ENCODE measurements at regions not wholly inside any gene's neighbourhood (a gene's known extent, or its start where the extent isn't known, plus 50 kb on each side); places are given as distances from the start of the nearest gene placed in this dataset.

DNA sequence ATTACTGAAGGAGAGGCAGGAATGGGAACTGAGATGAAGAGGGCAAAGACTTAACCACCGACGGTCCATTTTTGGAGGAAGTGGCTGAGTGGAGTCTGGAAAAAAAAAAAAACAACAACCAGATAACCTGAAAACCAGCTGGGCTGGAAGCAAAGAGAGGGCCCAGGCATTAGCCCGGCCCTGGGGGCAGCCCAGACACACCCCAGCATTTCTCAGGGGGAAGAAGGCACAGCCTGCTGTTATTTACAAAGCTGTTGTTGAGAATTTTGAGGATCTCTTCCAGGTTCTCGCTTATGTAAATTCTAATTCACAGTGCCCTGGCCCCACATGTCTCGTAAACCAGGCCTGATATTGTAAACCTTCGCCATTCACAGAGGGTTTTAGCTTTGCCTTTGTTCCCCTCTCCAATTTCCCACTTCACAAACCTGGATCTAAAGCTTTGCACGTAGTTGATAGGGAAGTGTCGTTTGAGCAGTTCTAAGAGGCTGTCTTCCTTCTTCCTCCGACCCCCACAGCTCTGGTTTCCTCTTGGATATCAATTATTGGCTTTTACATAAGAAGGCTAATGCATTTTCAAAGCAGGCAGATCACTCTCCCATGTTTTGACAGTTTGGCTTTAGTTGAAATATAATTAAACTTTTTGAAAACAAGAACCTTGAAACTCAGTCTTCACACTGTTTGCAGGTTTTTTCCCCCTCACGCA lies 161.8 kb upstream of the IRF2BP2 start:
- WGBS (ENCODE audit: insufficient coverage), result no CpG with 5 or more reads among the region's 10 CpGs
- no peaks in the 10 kb centered on the region for H3K9me3 ChIP-seq (ENCODE audit: control insufficient read depth, insufficient read depth, low read length)
- DNase-seq (ENCODE audit: low read depth in 4 of 6, low spot score in 6 of 6), result no peak
- no peak overlapping the region for H3K4me3 ChIP-seq (ENCODE audit: low read depth, low read length)
- no peaks in the 10 kb centered on the region for H3K36me3 ChIP-seq (ENCODE audit: control insufficient read depth, insufficient read depth, low read length)
- H3K27me3 ChIP-seq (ENCODE audit: control insufficient read depth, insufficient read depth, low read length), result peaks cover 5% of the 10 kb centered on the region
- peak overlapping the region; percentile 57 for H3K27ac ChIP-seq (ENCODE audit: low read depth, low read length)
- peaks cover 16% of the 10 kb centered on the region for H3K4me1 ChIP-seq (ENCODE audit: control insufficient read depth, insufficient read depth, low read length)

GRCh38 chr1:234770924-234771540 lies 161.1 kb upstream of the IRF2BP2 start:
- WGBS (ENCODE audit: insufficient coverage), result 85% methylated on average over 2 of the region's 9 CpGs
- Histone ChIP-seq H3K36me3 (ENCODE audit: control insufficient read depth, insufficient read depth, low read length) (no peaks in the 10 kb centered on the region), H3K27me3 (ENCODE audit: control insufficient read depth, insufficient read depth, low read length) (no peaks in the 10 kb centered on the region), H3K4me3 (ENCODE audit: low read depth, low read length) (no peak overlapping the region), H3K4me1 (ENCODE audit: control insufficient read depth, insufficient read depth, low read length) (peaks cover 16% of the 10 kb centered on the region), H3K27ac (ENCODE audit: low read depth, low read length) (no peak overlapping the region), H3K9me3 (ENCODE audit: control insufficient read depth, insufficient read depth, low read length) (no peaks in the 10 kb centered on the region)
- DNase-seq (ENCODE audit: low read depth in 4 of 6, low spot score in 6 of 6), result no peak

DNA sequence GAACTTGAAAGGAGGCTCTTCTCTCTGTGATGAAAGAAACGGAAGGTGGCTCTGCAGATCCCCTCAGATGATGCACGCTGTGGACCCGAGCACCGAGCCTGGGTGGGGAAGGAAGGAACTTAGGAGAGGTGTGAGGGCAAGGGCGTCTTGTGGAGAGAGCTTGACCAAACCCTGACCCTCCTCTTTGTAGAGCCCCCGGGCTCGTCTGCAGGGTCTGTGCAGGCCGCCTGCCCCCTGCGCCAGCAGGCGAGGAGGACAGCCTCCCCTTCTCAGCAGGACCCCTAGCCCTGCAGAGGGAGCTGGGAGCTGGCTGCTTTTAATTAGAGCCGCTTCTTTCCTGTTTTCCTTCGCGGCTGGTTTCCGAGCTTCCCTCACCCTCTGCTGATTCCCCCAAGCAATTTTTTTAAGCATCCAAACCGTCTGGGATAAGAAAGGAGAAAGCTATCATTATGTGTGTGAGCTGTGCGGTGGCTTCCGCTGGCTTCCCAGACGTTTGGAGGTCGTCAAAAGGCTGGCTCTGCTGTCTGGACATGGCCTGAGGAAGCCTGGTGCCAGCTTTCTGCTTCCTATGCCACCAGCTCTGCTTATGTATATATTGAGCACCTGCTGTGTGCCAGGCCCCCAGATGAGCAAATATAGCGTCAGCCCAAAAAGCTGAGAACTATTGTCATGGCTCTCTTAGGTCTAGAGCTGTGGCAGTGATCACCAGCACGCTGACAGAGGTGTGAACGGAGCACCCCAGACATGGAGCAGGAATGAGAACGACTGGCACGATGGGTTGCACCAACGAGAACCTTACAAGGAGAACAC lies 160.2 kb upstream of the IRF2BP2 start:
- H3K4me3 ChIP-seq (ENCODE audit: low read depth, low read length), result no peak overlapping the region
- peak in 2 of 6 donors; percentile 78 to 84 for DNase-seq (ENCODE audit: low read depth in 4 of 6, low spot score in 6 of 6)
- H3K9me3 ChIP-seq (ENCODE audit: control insufficient read depth, insufficient read depth, low read length), result no peaks in the 10 kb centered on the region
- H3K36me3 ChIP-seq (ENCODE audit: control insufficient read depth, insufficient read depth, low read length), result no peaks in the 10 kb centered on the region
- H3K27me3 ChIP-seq (ENCODE audit: control insufficient read depth, insufficient read depth, low read length), result no peaks in the 10 kb centered on the region
- H3K27ac ChIP-seq (ENCODE audit: low read depth, low read length), result peak overlapping the region; percentile 34
- 36% methylated on average over 14 of the region's 25 CpGs for WGBS (ENCODE audit: insufficient coverage)
- H3K4me1 ChIP-seq (ENCODE audit: control insufficient read depth, insufficient read depth, low read length), result peaks cover 16% of the 10 kb centered on the region

DNA sequence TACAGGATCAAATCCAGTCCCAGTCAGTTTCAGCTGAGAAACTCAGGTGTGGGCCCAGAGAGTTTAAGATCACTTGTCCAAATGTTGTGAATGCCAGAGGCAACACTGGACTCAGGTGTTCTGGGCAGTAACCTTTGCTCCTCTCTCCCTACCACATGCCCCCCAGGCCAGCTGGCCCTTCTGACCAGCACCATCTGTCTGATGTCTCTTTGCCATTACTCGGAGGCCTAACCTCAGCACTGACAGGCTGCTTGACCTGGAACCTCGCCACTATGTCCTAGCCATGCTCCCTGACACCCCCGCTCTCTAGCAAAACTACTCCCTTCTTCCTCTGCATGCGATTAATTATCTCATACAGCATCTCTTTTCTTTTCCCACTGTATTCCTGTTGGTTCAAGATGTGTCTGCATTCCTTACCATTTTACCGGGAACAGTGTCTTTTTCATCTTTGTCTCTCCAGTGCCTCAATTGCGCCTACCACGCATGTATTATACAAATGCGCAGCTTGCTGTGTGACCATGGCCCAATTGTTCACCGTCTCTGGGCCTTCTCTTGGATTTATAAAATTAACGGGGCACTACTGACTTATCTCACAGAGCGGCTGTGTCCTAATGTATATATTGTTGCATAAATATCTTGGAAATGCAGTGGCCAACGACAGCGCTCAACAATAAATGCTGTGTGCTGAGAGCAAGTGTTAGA lies 159.5 kb upstream of the IRF2BP2 start:
- H3K27ac ChIP-seq (ENCODE audit: low read depth, low read length), result peak overlapping the region; percentile 34
- H3K9me3 ChIP-seq (ENCODE audit: control insufficient read depth, insufficient read depth, low read length), result no peaks in the 10 kb centered on the region
- DNase-seq (ENCODE audit: low read depth in 4 of 6, low spot score in 6 of 6), result no peak
- no peaks in the 10 kb centered on the region for H3K27me3 ChIP-seq (ENCODE audit: control insufficient read depth, insufficient read depth, low read length)
- peaks cover 16% of the 10 kb centered on the region for H3K4me1 ChIP-seq (ENCODE audit: control insufficient read depth, insufficient read depth, low read length)
- no peaks in the 10 kb centered on the region for H3K36me3 ChIP-seq (ENCODE audit: control insufficient read depth, insufficient read depth, low read length)
- WGBS (ENCODE audit: insufficient coverage), result 80% methylated on average over 12 of the region's 13 CpGs
- H3K4me3 ChIP-seq (ENCODE audit: low read depth, low read length), result no peak overlapping the region

DNA sequence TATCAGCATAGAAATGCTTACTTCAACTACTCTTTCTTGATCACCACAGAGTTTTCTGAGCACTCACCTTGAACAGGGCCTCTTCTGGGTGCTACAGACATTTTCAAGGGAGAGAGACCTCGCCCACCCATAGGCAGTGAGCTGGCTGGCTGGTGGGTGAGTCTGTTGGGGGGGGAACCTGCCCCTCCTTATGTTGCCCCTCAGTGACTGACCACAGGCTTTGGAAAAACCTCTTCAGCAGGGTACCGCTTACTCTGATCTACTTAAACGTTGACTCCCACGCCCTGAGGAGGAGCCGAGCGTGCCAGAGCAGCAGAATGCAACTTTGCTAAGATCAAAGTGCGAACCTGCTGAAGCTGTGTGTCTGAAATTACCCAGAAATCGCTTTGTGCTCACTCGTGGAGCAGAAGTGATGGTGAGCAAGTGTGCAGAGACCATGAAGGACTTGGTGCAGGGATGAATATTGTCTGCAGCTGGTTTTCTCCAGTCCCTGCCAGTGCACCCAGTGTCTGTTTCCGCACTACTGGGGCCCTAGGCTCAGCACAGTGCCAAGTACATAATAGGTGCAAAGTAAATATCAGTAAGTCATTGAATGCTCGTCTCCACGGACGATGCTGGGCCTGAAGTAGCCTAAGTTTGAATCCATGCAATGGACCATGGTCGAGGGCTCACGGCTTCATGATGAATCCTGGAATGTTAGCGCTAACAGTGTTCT lies 158.7 kb upstream of the IRF2BP2 start:
- no peak overlapping the region for H3K4me3 ChIP-seq (ENCODE audit: low read depth, low read length)
- no peak overlapping the region for H3K27ac ChIP-seq (ENCODE audit: low read depth, low read length)
- no peak for DNase-seq (ENCODE audit: low read depth in 4 of 6, low spot score in 6 of 6)
- H3K4me1 ChIP-seq (ENCODE audit: control insufficient read depth, insufficient read depth, low read length), result peaks cover 21% of the 10 kb centered on the region
- 90% methylated on average over 15 of the region's 16 CpGs for WGBS (ENCODE audit: insufficient coverage)
- no peaks in the 10 kb centered on the region for H3K27me3 ChIP-seq (ENCODE audit: control insufficient read depth, insufficient read depth, low read length)
- H3K36me3 ChIP-seq (ENCODE audit: control insufficient read depth, insufficient read depth, low read length), result no peaks in the 10 kb centered on the region
- no peaks in the 10 kb centered on the region for H3K9me3 ChIP-seq (ENCODE audit: control insufficient read depth, insufficient read depth, low read length)

DNA sequence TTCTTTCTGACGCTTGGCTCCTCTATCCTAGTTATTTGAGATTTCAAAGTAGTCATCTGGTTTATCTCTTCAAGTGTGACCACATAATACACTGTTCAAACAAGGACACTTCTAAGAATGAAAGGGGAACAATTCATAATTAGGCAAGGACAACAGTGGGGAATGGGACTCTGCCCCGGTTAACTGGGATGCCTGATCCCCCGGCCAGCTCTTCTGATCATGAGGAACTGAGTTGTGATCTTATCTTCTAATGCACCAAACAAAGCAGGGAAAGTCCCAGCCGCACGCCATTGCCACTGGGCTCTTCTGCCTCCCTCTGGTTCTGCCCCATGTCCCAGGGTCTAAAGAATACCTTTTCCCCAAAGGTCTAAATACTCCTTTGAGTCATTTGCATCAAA lies 158.2 kb upstream of the IRF2BP2 start:
- Histone ChIP-seq H3K9me3 (ENCODE audit: control insufficient read depth, insufficient read depth, low read length) (no peaks in the 10 kb centered on the region), H3K27ac (ENCODE audit: low read depth, low read length) (no peak overlapping the region), H3K36me3 (ENCODE audit: control insufficient read depth, insufficient read depth, low read length) (no peaks in the 10 kb centered on the region), H3K4me1 (ENCODE audit: control insufficient read depth, insufficient read depth, low read length) (peaks cover 21% of the 10 kb centered on the region), H3K4me3 (ENCODE audit: low read depth, low read length) (no peak overlapping the region), H3K27me3 (ENCODE audit: control insufficient read depth, insufficient read depth, low read length) (no peaks in the 10 kb centered on the region)
- DNase-seq (ENCODE audit: low read depth in 4 of 6, low spot score in 6 of 6), result no peak
- 90% methylated on average over 4 of the region's 5 CpGs for WGBS (ENCODE audit: insufficient coverage)

DNA sequence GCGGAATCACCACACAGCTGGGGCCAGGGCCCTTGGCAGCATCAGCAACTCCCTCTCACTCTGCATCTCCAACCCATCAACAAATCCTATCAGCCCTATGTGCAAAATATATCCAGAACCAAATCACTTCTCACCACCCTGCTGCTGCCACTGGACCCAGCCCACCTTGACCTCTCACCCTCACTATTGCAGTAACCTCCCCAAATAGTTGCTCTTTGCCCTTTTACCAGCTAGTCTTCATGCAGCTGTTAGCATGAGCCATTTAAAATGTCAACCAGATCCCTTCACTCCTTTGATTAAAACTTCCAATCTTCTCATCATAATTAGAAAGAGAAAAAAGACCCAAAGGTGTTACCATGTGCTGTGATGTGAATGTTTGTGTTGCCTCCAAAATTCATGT lies 155.7 kb upstream of the IRF2BP2 start:
- Histone ChIP-seq H3K36me3 (ENCODE audit: control insufficient read depth, insufficient read depth, low read length) (no peaks in the 10 kb centered on the region), H3K4me3 (ENCODE audit: low read depth, low read length) (no peak overlapping the region), H3K9me3 (ENCODE audit: control insufficient read depth, insufficient read depth, low read length) (no peaks in the 10 kb centered on the region), H3K4me1 (ENCODE audit: control insufficient read depth, insufficient read depth, low read length) (peaks cover 21% of the 10 kb centered on the region), H3K27ac (ENCODE audit: low read depth, low read length) (no peak overlapping the region), H3K27me3 (ENCODE audit: control insufficient read depth, insufficient read depth, low read length) (no peaks in the 10 kb centered on the region)
- DNase-seq (ENCODE audit: low read depth in 4 of 6, low spot score in 6 of 6), result no peak
- 94% methylated on average over 1 of the region's 1 CpG for WGBS (ENCODE audit: insufficient coverage)

DNA sequence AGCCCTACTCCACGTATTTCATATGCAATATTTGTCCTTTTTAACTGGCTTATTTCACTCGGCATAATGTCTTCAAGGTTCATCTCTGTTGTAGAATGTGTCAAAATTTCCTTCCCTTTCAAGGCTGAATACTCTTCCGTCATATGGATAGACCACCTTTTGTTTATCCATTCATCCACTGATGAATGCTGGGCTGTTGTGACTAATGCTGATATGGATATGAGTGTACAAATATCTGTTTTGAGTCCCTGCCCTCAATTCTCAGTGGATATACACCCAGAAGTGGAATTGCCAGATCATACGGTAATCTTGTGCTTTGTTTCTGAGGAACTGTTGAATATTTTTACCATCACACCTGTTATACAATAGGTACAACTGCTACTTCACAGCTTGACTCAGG lies 155.2 kb upstream of the IRF2BP2 start:
- Histone ChIP-seq H3K9me3 (ENCODE audit: control insufficient read depth, insufficient read depth, low read length) (no peaks in the 10 kb centered on the region), H3K36me3 (ENCODE audit: control insufficient read depth, insufficient read depth, low read length) (no peaks in the 10 kb centered on the region), H3K27ac (ENCODE audit: low read depth, low read length) (no peak overlapping the region), H3K27me3 (ENCODE audit: control insufficient read depth, insufficient read depth, low read length) (no peaks in the 10 kb centered on the region), H3K4me1 (ENCODE audit: control insufficient read depth, insufficient read depth, low read length) (peaks cover 16% of the 10 kb centered on the region), H3K4me3 (ENCODE audit: low read depth, low read length) (no peak overlapping the region)
- no peak for DNase-seq (ENCODE audit: low read depth in 4 of 6, low spot score in 6 of 6)
- no CpG with 5 or more reads among the region's 4 CpGs for WGBS (ENCODE audit: insufficient coverage)

GRCh38 chr1:234763910-234764309 lies 153.9 kb upstream of the IRF2BP2 start:
- DNase-seq (ENCODE audit: low read depth in 4 of 6, low spot score in 6 of 6), result no peak
- 76% methylated on average over 8 of the region's 8 CpGs for WGBS (ENCODE audit: insufficient coverage)
- H3K36me3 ChIP-seq (ENCODE audit: control insufficient read depth, insufficient read depth, low read length), result no peaks in the 10 kb centered on the region

More at GRCh38 chr1:234763910-234764309, 153.9 kb upstream of the IRF2BP2 start:
- H3K4me3 ChIP-seq (ENCODE audit: low read depth, low read length), result no peak overlapping the region
- no peak overlapping the region for H3K27ac ChIP-seq (ENCODE audit: low read depth, low read length)
- H3K27me3 ChIP-seq (ENCODE audit: control insufficient read depth, insufficient read depth, low read length), result no peaks in the 10 kb centered on the region
- H3K4me1 ChIP-seq (ENCODE audit: control insufficient read depth, insufficient read depth, low read length), result peaks cover 5% of the 10 kb centered on the region
- no peaks in the 10 kb centered on the region for H3K9me3 ChIP-seq (ENCODE audit: control insufficient read depth, insufficient read depth, low read length)

Data from spinal cord (tissue), 9 donors.